Inflammatory macrophage (primary cell): ENCODE measurements at regions not wholly inside any gene's neighbourhood (a gene's known extent, or its start where the extent isn't known, plus 50 kb on each side); places are given as distances from the start of the nearest gene placed in this dataset.
"Not testable (repeated sequence)": the region's sequence is repeated elsewhere in the genome, so short reads cannot be mapped to it uniquely, and the experiment has no call there.

ENCODE experiments used
- DNase-seq, 2 donors: peaks; one replicate each; pipeline ENCODE4 v3.0.0-alpha.2; 2020 to 2022

GRCh38 chr22:27299181-27300085, 502.1 kb downstream of the MN1 start:
- DNase-seq: no peak

GRCh38 chr22:27300536-27301285, 500.8 kb downstream of the MN1 start:
- no peak for DNase-seq

- no peak for DNase-seq
These were observed 499.1 kb downstream of the MN1 start for GRCh38 chr22:27302501-27302900.

GRCh38 chr22:27303718-27304117, 497.8 kb downstream of the MN1 start:
- no peak for DNase-seq

- no peak for DNase-seq
These were observed 494.8 kb downstream of the MN1 start for GRCh38 chr22:27306771-27307170.

GRCh38 chr22:27307545-27308247, 493.9 kb downstream of the MN1 start:
- DNase-seq: no peak

- DNase-seq: no peak
These were observed 493.0 kb downstream of the MN1 start for GRCh38 chr22:27308513-27308912.

GRCh38 chr22:27309697-27310096, 491.9 kb downstream of the MN1 start:
- DNase-seq: no peak

GRCh38 chr22:27310966-27311697, 490.4 kb downstream of the MN1 start:
- no peak for DNase-seq

- DNase-seq: no peak
These were observed 489.6 kb downstream of the MN1 start for GRCh38 chr22:27311698-27312550.

- DNase-seq: no peak
These were observed 489.0 kb downstream of the MN1 start for GRCh38 chr22:27312565-27312964.

GRCh38 chr22:27312966-27313855, 488.3 kb downstream of the MN1 start:
- peak; percentile 24 to 59 for DNase-seq

GRCh38 chr22:27314276-27314807, 487.2 kb downstream of the MN1 start:
- DNase-seq: no peak

GRCh38 chr22:27315833-27316232, 485.7 kb downstream of the MN1 start:
- no peak for DNase-seq

GRCh38 chr22:27317096-27317495, 484.5 kb downstream of the MN1 start:
- peak; percentile 23 to 45 for DNase-seq

- peak in 1 of 2 donors; percentile 30 for DNase-seq
These were observed 483.6 kb downstream of the MN1 start for GRCh38 chr22:27317971-27318428.

GRCh38 chr22:27318516-27318915, 483.0 kb downstream of the MN1 start:
- peak; percentile 55 to 67 for DNase-seq

GRCh38 chr22:27323661-27324060, 477.9 kb downstream of the MN1 start:
- DNase-seq: no peak

GRCh38 chr22:27324908-27325307, 476.6 kb downstream of the MN1 start:
- not testable (repeated sequence) for DNase-seq

GRCh38 chr22:27327497-27327896, 474.1 kb downstream of the MN1 start:
- DNase-seq: no peak
